Gastrocnemius medialis (tissue), 4 donors: ENCODE measurements at regions not wholly inside any gene's neighbourhood (a gene's known extent, or its start where the extent isn't known, plus 50 kb on each side); places are given as distances from the start of the nearest gene placed in this dataset.

Source experiments
- CTCF ChIP-seq, 5 experiments: fragments of 450-650 bp in 3 of 5; fragments of 200-600 bp in 2 of 5; sonication (generic) in 2 of 5; IDR thresholded peaks in 4 of 5; conservative IDR thresholded peaks in 1 of 5; 1 replicate in 4 of 5; 2 replicates in 1 of 5; pipeline ENCODE4 v1.5.1; 2016 to 2019; ENCODE audit warnings: antibody characterized with exemption in 5 of 5, mild to moderate bottlenecking in 3 of 5, moderate library complexity in 3 of 5
- POLR2A ChIP-seq, 2 donors: fragments of 450-650 bp; IDR thresholded peaks; one replicate each; pipeline ENCODE4 v1.6.1; 2017; ENCODE audit warnings: antibody characterized with exemption in 2 of 2, mild to moderate bottlenecking in 2 of 2, moderate library complexity in 2 of 2

DNA sequence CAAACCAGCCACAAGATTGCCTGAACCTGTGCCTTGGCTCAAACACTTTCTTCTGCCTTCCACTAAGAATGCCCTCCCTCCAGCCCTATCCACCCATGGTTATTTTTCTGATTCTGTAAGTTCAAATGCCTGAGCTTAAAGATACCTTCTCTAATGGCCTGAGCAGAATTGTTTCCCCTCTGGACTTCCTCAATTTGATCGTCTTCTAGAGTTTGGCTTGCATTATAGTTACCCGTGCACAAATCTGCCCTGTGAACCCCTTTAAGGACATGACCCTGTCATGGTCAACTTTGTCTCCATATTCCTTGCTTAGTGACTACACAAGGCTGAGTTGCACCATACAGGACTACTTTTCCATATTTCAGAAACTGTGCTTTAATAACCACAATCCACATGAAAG lies 481.0 kb downstream of the FOXO1 start:
- TF ChIP-seq CTCF (IDR thresholded peaks at IDR 0.05 in 4 of 5, conservative IDR thresholded peaks at IDR 0.05 in 1 of 5) (no peak), POLR2A (IDR thresholded peaks at IDR 0.05) (no peak)
